ENCODE measurements at regions not wholly inside any gene's neighbourhood (a gene's known extent, or its start where the extent isn't known, plus 50 kb on each side); places are given as distances from the start of the nearest gene placed in this dataset.

DNA sequence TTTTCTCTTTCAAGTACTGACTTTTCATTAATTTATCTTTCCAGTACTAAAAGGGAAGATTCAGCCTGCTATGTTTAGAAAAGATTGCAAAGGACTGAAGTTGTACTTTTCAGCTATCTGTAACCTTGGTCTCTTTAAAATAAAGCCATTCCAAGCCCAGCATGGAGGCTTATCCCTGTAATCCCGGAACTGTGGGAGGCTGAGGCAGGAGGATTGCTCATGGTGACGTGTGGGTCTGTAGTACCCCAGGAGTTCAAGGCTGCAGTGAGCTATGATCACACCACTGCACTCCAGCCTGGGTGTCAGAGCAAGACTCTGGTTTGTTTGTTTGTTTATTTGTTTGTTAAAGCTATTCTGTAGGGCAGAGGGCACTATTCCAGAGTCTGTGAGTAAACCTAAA, 50.6 kb upstream of the TMEM170B start:
- DNase-seq (ENCODE audit: low read depth): no peak
- TF ChIP-seq, protein P1, sequence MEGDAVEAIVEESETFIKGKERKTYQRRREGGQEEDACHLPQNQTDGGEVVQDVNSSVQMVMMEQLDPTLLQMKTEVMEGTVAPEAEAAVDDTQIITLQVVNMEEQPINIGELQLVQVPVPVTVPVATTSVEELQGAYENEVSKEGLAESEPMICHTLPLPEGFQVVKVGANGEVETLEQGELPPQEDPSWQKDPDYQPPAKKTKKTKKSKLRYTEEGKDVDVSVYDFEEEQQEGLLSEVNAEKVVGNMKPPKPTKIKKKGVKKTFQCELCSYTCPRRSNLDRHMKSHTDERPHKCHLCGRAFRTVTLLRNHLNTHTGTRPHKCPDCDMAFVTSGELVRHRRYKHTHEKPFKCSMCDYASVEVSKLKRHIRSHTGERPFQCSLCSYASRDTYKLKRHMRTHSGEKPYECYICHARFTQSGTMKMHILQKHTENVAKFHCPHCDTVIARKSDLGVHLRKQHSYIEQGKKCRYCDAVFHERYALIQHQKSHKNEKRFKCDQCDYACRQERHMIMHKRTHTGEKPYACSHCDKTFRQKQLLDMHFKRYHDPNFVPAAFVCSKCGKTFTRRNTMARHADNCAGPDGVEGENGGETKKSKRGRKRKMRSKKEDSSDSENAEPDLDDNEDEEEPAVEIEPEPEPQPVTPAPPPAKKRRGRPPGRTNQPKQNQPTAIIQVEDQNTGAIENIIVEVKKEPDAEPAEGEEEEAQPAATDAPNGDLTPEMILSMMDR (IDR thresholded peaks at IDR 0.05; ENCODE audit: low read depth, low read length, missing control alignments): no peak
- no peak overlapping the region for H3K4me3 ChIP-seq (ENCODE audit: low read depth, low read length)
- in situ Hi-C loops (cut with HindIII; ENCODE audit: low sequenced_read_pairs): no loop called here

DNA sequence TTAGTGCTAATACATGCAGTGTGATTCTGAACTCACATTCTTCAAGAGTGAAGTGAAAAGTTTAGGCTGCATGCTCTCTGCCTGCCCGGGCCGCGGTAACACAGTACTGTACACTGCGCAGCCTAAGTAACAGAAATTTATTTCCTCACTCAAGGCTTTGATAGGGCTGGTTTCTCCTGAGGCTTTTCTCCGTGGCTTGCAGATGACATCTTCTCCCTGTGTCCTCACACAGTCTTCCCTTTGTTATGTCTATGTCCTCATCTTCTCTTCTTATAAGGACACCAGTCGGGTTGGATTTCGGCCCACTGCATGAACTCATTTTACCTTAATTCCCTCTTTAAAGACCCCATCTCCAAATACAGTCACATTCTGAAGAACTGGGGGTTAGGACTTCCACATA, 51.1 kb upstream of the TMEM170B start:
- no peak for DNase-seq (ENCODE audit: low read depth)
- no peak overlapping the region for H3K4me3 ChIP-seq (ENCODE audit: low read depth, low read length)
- TF ChIP-seq, protein P1 (IDR thresholded peaks at IDR 0.05; ENCODE audit: low read depth, low read length, missing control alignments): no peak
- in situ Hi-C loops (cut with HindIII; ENCODE audit: low sequenced_read_pairs): no loop called here

DNA sequence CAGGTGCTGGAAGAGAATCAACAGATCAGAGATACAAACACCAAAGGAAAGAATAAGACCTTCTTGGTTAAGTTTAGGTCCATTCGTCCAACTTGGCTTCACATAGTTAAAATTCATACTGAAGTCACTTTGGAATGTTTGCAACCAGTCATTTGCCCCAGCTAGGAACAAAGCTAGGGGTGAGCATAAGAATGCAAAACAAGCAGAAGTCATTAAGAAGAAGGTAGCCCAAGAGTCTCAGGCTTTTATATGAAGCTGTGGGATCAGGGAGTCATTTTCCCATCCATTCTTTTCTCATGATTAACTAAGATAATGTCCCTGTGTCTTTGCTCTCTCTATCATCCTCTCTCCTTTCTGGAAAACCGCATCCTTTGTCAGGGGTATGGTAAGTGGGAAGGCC, 51.5 kb upstream of the TMEM170B start:
- in situ Hi-C loops (cut with HindIII; ENCODE audit: low sequenced_read_pairs): no loop called here
- H3K4me3 ChIP-seq (ENCODE audit: low read depth, low read length): no peak overlapping the region
- TF ChIP-seq, protein P1 (IDR thresholded peaks at IDR 0.05; ENCODE audit: low read depth, low read length, missing control alignments): no peak

DNA sequence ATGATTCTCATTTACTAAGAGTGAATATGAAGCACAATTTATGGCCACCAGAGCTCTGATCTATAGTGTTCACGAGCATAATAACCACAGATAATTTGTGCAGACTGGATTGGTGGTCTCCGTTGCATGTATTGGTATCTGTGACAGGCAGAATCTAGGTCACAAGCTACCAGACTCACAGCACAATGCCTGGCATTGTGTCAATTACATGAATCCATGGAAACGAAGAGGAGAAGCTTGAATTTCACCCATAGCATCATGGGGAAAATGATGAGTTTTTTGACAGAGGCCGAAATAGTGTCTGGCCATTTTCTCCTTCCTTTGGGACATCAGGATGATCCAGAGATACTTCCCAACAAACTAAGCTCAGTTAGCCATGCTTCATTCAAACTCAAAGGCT, 52.3 kb upstream of the TMEM170B start:
- no peak overlapping the region for H3K4me3 ChIP-seq (ENCODE audit: low read depth, low read length)
- in situ Hi-C loops (cut with HindIII; ENCODE audit: low sequenced_read_pairs): no loop called here
- TF ChIP-seq, protein P1 (IDR thresholded peaks at IDR 0.05; ENCODE audit: low read depth, low read length, missing control alignments): no peak
- no peak for DNase-seq (ENCODE audit: low read depth)

More for the DNA sequence above, 51.5 kb upstream of the TMEM170B start:
- DNase-seq (ENCODE audit: low read depth): no peak

DNA sequence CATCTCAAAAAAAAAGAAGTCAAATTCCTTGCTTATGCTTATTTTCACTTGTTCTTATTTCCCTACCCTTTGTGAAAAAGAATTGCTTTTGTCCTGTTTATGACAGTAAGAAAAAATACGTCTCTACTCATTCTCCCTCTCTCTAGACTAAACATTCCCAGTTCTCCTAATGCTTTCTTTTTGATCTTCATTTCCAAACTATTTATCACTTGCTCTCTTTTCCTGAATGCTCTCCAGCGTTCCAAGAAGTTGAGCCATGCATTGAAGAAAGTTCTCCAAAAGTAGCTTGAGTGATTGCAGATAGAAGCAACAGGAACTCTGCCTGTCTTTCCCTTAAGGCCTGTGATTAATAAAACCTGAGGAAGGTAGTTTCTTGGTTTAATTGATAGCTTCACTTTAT, 53.1 kb upstream of the TMEM170B start:
- TF ChIP-seq, protein P1 (IDR thresholded peaks at IDR 0.05; ENCODE audit: low read depth, low read length, missing control alignments): no peak
- no peak overlapping the region for H3K4me3 ChIP-seq (ENCODE audit: low read depth, low read length)
- DNase-seq (ENCODE audit: low read depth): no peak
- in situ Hi-C loops (cut with HindIII; ENCODE audit: low sequenced_read_pairs): no loop called here

DNA sequence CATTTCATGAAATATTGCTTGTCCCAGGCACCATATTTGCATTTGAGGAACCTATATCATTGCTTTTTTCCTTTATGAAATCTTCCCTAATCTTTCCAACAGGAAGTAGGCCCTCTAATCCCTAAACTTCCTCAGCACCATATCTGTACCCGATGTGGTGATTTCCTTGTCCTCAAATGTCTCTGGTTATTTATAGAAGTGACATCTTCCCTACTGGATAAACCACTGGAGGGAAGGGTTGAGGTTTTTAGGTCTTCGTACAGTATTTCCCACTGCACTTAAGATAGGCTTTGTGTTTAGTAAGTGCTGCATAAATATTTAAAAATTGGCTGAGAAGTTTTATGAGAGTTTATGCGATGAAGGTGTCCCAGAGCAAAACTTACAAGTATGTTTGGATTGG, 54.9 kb upstream of the TMEM170B start:
- no peak overlapping the region for H3K4me3 ChIP-seq (ENCODE audit: low read depth, low read length)
- in situ Hi-C loops (cut with HindIII; ENCODE audit: low sequenced_read_pairs): no loop called here
- no peak for DNase-seq (ENCODE audit: low read depth)
- TF ChIP-seq, protein P1 (IDR thresholded peaks at IDR 0.05; ENCODE audit: low read depth, low read length, missing control alignments): no peak

DNA sequence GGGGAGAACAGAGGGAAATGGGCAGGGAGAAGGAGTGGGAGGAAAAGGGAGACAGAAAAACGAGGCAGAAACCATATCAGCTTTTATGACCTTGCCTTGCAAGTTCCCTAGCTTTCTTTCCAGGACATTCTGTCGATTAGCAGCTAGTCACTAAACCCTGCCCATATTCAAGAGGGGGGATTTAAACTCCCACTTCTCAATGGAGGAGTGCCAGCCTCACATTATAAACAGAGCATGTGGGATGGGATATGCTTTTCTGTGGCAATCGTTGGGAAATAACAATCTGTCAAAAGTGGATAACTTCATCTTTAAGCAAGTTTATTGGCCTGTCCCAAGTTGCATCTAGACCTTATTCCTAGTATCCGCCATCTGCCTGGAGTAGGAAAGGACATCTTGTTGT, 57.0 kb upstream of the TMEM170B start:
- in situ Hi-C loops (cut with HindIII; ENCODE audit: low sequenced_read_pairs): no loop called here
- DNase-seq (ENCODE audit: low read depth): no peak
- TF ChIP-seq, protein P1 (IDR thresholded peaks at IDR 0.05; ENCODE audit: low read depth, low read length, missing control alignments): no peak
- H3K4me3 ChIP-seq (ENCODE audit: low read depth, low read length): no peak overlapping the region

Data from astrocyte of the cerebellum (primary cell).